HEK293 (cell line): ENCODE measurements at regions not wholly inside any gene's neighbourhood (a gene's known extent, or its start where the extent isn't known, plus 50 kb on each side); places are given as distances from the start of the nearest gene placed in this dataset.
"Not testable (repeated sequence)": the region's sequence is repeated elsewhere in the genome, so short reads cannot be mapped to it uniquely, and the experiment has no call there.

Experiments
- CTCF ChIA-PET: fragments of 350-600 bp; formaldehyde crosslinking; extraction: SDS; loops from one replicate; lab custom pipeline; 2021; ENCODE audit warnings: antibody characterized with exemption; lab: Yijun Ruan, JAX
- POLR2A ChIA-PET: fragments of 300-600 bp; formaldehyde crosslinking; extraction: SDS; loops from one replicate; lab custom pipeline; 2020; ENCODE audit warnings: antibody characterized with exemption, inconsistent platforms; lab: Yijun Ruan, JAX
- H3K27ac ChIP-seq: fragments of 200-500 bp; sonication (Bioruptor generic); 2 replicates; pipeline ENCODE4 v1.5.1; 2014; ENCODE audit warnings: low read depth, low read length, control low read depth, inconsistent platforms; ENCODE audit errors: extremely low read depth
- H3K36me3 ChIP-seq, 2 experiments: fragments of 200-500 bp in 1 of 2; sonication (Bioruptor generic) in 1 of 2; 1 replicate in 1 of 2; 2 replicates in 1 of 2; pipeline ENCODE4 v1.5.1; 2014 to 2017; ENCODE audit warnings: inconsistent platforms in 2 of 2, low read length in 2 of 2; ENCODE audit not compliant: control insufficient read depth in 2 of 2, insufficient read depth in 1 of 2
- H3K4me1 ChIP-seq: fragments of 200-500 bp; sonication (Bioruptor generic); 2 replicates; pipeline ENCODE4 v1.5.1; 2014; ENCODE audit warnings: mild to moderate bottlenecking, low read length, inconsistent platforms; ENCODE audit not compliant: control insufficient read depth, insufficient read depth
- H3K4me3 ChIP-seq: 2 replicates; pipeline ENCODE4 v1.5.1; 2011; ENCODE audit warnings: low read depth, mild to moderate bottlenecking, control low read depth, low read length, moderate library complexity
- H3K9me3 ChIP-seq: fragments of 200-500 bp; sonication (Bioruptor generic); 2 replicates; pipeline ENCODE4 v1.5.1; 2014; ENCODE audit warnings: low read depth, low read length, inconsistent platforms; ENCODE audit not compliant: control insufficient read depth, insufficient read depth
- IKZF3 ChIP-seq: fragments of 450-650 bp; IDR thresholded peaks from 2 replicates; pipeline ENCODE4 v1.5.0; 2018; ENCODE audit warnings: missing biosample characterization, mild to moderate bottlenecking, missing genetic modification characterization, moderate library complexity
- YY2 ChIP-seq: fragments of 450-650 bp; formaldehyde crosslinking; IDR thresholded peaks from 2 replicates; pipeline ENCODE4 v1.5.1; 2016; ENCODE audit warnings: missing biosample characterization, missing genetic modification characterization
- ZFP37 ChIP-seq: fragments of 450-650 bp; formaldehyde crosslinking; IDR thresholded peaks from 2 replicates; pipeline ENCODE4 v1.5.1; 2016; ENCODE audit warnings: missing biosample characterization, missing genetic modification characterization
- ZNF146 ChIP-seq: fragments of 450-650 bp; formaldehyde crosslinking; IDR thresholded peaks from 2 replicates; pipeline ENCODE4 v1.5.1; 2016; ENCODE audit warnings: missing biosample characterization, missing genetic modification characterization
- ZNF19 ChIP-seq: fragments of 450-650 bp; formaldehyde crosslinking; IDR thresholded peaks from 2 replicates; pipeline ENCODE4; 2016; ENCODE audit warnings: missing biosample characterization, missing genetic modification characterization, low read depth
- ZNF2 ChIP-seq: fragments of 450-650 bp; formaldehyde crosslinking; IDR thresholded peaks from 2 replicates; pipeline ENCODE4 v1.5.1; 2016; ENCODE audit warnings: missing biosample characterization, missing genetic modification characterization
- ZNF214 ChIP-seq: fragments of 450-650 bp; formaldehyde crosslinking; IDR thresholded peaks from 2 replicates; pipeline ENCODE4 v1.5.1; 2017; ENCODE audit warnings: missing biosample characterization, mild to moderate bottlenecking, missing genetic modification characterization, borderline replicate concordance
- ZNF23 ChIP-seq: fragments of 450-650 bp; formaldehyde crosslinking; IDR thresholded peaks from 2 replicates; pipeline ENCODE4 v1.5.1; 2016; ENCODE audit warnings: missing biosample characterization, missing genetic modification characterization, borderline replicate concordance
- ZNF248 ChIP-seq: fragments of 450-650 bp; formaldehyde crosslinking; IDR thresholded peaks from 2 replicates; pipeline ENCODE4 v1.5.1; 2017; ENCODE audit warnings: missing biosample characterization, missing genetic modification characterization
- ZNF266 ChIP-seq: fragments of 450-650 bp; formaldehyde crosslinking; IDR thresholded peaks from 2 replicates; pipeline ENCODE4 v1.5.1; 2016; ENCODE audit warnings: missing biosample characterization, missing genetic modification characterization, low read depth
- ZNF292 ChIP-seq: fragments of 450-650 bp; formaldehyde crosslinking; IDR thresholded peaks from 2 replicates; pipeline ENCODE4 v1.5.1; 2016; ENCODE audit warnings: low read depth, missing biosample characterization, missing genetic modification characterization, borderline replicate concordance
- ZNF354C ChIP-seq: fragments of 450-650 bp; formaldehyde crosslinking; IDR thresholded peaks from 2 replicates; pipeline ENCODE4 v1.5.1; 2016; ENCODE audit warnings: missing biosample characterization, missing genetic modification characterization, low read depth, borderline replicate concordance
- ZNF391 ChIP-seq: fragments of 450-650 bp; formaldehyde crosslinking; IDR thresholded peaks from 2 replicates; pipeline ENCODE4 v1.5.1; 2016; ENCODE audit warnings: low read depth, missing biosample characterization, missing genetic modification characterization, borderline replicate concordance
- ZNF555 ChIP-seq: fragments of 450-650 bp; formaldehyde crosslinking; conservative IDR thresholded peaks from 2 replicates; pipeline ENCODE4 v1.5.1; 2017; ENCODE audit warnings: missing biosample characterization, mild to moderate bottlenecking, missing genetic modification characterization, inconsistent platforms
- ZNF558 ChIP-seq: fragments of 450-650 bp; formaldehyde crosslinking; IDR thresholded peaks from 2 replicates; pipeline ENCODE4 v1.5.1; 2016; ENCODE audit warnings: missing biosample characterization, missing genetic modification characterization
- ZNF571 ChIP-seq: fragments of 450-650 bp; formaldehyde crosslinking; IDR thresholded peaks from 2 replicates; pipeline ENCODE4 v1.5.0; 2017; ENCODE audit warnings: missing biosample characterization, missing genetic modification characterization
- ZNF701 ChIP-seq: fragments of 450-650 bp; formaldehyde crosslinking; IDR thresholded peaks from 2 replicates; pipeline ENCODE4 v1.5.1; 2016; ENCODE audit warnings: missing biosample characterization, missing genetic modification characterization
- ZNF707 ChIP-seq: fragments of 450-650 bp; formaldehyde crosslinking; IDR thresholded peaks from 2 replicates; pipeline ENCODE4 v1.5.1; 2016; ENCODE audit warnings: missing biosample characterization, missing genetic modification characterization
- ZNF785 ChIP-seq: fragments of 450-650 bp; formaldehyde crosslinking; IDR thresholded peaks from 2 replicates; pipeline ENCODE4 v1.5.1; 2016; ENCODE audit warnings: missing biosample characterization, missing genetic modification characterization
- TF ChIP-seq, protein P1 (sequence below): fragments of 450-650 bp; formaldehyde crosslinking; optimal IDR thresholded peaks from 2 replicates; pipeline ENCODE3; 2016; ENCODE audit warnings: missing biosample characterization, mild to moderate bottlenecking, missing genetic modification characterization

DNA sequence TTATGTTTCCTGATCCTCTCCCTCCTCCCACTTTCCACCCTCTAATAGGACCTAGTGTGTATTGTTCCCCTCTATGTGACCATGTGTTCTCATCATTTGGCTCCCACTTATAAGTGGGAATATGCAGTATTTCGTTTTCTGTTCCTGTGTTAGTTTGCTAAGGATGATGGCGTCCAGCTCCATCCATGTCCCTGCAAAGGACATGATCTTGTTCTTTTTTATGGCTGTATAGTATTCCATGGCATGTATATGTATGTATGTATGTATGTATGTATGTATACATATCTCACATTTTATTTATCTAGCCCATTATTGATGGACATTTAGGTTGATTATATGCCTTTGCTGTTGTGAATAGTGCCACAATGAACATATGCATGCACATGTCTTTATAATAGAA is 188.7 kb downstream of the RFPL4B start:
- no peak overlapping the region for H3K4me3 ChIP-seq
- POLR2A ChIA-PET, result no interaction called here
- H3K9me3 ChIP-seq, result no peaks in the 10 kb centered on the region
- peak; percentile 92 for TF ChIP-seq ZNF146 (tag by site-specific recombination)
- no peak for TF ChIP-seq ZNF701 (tag by site-specific recombination)
- TF ChIP-seq, all 188 proteins: peak for 1
- Histone ChIP-seq H3K36me3 (no peaks in the 10 kb centered on the region), H3K27ac (no peak overlapping the region), H3K4me1 (no peaks in the 10 kb centered on the region)
- CTCF ChIA-PET, result interaction anchor here (0.7 kb wide), 1 partner anchor 150 kb away, joined by 3 read pairs; no protein-coding TSS in a partner anchor

DNA sequence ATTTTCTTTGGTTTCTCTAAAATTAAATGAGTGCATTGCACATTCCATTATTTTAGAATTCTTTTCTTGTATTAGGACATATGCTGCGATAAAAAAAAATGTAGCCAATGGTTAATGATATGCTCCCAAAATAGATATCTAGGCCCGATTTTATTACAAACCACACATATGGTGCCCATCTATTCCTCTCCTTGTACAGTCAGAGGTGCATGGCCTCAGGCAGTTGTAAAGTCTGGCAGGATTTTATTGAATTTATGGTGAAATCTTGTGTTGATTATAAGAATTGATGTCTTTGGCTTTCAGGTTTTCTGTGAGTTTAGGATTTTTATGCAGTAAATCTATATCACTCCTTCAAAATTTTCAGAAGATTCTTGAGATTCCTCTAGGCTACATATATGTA is 192.2 kb downstream of the RFPL4B start:
- H3K36me3 ChIP-seq, result no peaks in the 10 kb centered on the region
- ChIA-PET POLR2A (interaction anchor here (0.6 kb wide), 1 partner anchor 12 kb away, joined by 3 read pairs; no protein-coding TSS in a partner anchor), CTCF (no interaction called here)
- no peaks in the 10 kb centered on the region for H3K4me1 ChIP-seq
- H3K27ac ChIP-seq, result no peak overlapping the region
- H3K9me3 ChIP-seq, result no peaks in the 10 kb centered on the region
- H3K4me3 ChIP-seq, result no peak overlapping the region
- TF ChIP-seq ZNF391 (tag by site-specific recombination) (no peak), ZNF354C (tag by site-specific recombination) (no peak), ZNF266 (tag by site-specific recombination) (no peak), ZNF23 (tag by site-specific recombination) (no peak), ZNF214 (tag by site-specific recombination) (no peak), ZNF707 (tag by site-specific recombination) (no peak), YY2 (tag by site-specific recombination) (no peak), ZNF571 (tag by site-specific recombination) (no peak), ZNF19 (tag by site-specific recombination) (no peak), ZNF558 (tag by site-specific recombination) (no peak), ZFP37 (tag by site-specific recombination) (no peak), ZNF2 (tag by site-specific recombination) (no peak), ZNF248 (tag by site-specific recombination) (no peak), ZNF292 (tag by site-specific recombination) (no peak), ZNF555 (tag by site-specific recombination) (no peak), ZNF785 (tag by site-specific recombination) (no peak), IKZF3 (tag by site-specific recombination) (no peak)
- TF ChIP-seq, protein P1, sequence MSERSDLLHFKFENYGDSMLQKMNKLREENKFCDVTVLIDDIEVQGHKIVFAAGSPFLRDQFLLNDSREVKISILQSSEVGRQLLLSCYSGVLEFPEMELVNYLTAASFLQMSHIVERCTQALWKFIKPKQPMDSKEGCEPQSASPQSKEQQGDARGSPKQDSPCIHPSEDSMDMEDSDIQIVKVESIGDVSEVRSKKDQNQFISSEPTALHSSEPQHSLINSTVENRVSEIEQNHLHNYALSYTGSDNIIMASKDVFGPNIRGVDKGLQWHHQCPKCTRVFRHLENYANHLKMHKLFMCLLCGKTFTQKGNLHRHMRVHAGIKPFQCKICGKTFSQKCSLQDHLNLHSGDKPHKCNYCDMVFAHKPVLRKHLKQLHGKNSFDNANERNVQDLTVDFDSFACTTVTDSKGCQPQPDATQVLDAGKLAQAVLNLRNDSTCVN (tag by site-specific recombination), result no peak

DNA sequence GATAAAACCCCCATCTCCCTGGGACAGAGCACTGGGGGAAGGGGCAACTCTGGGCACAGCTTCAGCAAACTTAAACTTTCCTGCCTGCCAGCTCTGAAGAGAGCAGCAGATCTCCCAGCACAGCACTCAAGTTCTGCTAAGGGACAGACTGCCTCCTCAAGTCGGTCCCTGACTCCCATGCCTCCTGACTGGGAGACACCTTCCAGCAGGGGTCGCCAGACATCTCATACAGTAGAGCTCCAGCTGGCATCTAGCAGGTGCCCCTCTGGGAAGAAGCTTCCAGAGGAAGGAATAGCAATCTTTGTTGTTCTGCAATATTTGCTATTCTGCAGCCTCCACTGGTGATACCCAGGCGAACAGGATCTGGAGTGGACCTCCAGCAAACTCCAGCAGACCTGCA is 194.7 kb downstream of the RFPL4B start:
- H3K9me3 ChIP-seq, H3K4me1 ChIP-seq, H3K36me3 ChIP-seq, H3K4me3 ChIP-seq, POLR2A ChIA-PET, H3K27ac ChIP-seq: not testable (repeated sequence)
- CTCF ChIA-PET, result interaction anchor here (1.4 kb wide), 1 partner anchor 10 kb away, joined by 5 read pairs; no protein-coding TSS in a partner anchor

DNA sequence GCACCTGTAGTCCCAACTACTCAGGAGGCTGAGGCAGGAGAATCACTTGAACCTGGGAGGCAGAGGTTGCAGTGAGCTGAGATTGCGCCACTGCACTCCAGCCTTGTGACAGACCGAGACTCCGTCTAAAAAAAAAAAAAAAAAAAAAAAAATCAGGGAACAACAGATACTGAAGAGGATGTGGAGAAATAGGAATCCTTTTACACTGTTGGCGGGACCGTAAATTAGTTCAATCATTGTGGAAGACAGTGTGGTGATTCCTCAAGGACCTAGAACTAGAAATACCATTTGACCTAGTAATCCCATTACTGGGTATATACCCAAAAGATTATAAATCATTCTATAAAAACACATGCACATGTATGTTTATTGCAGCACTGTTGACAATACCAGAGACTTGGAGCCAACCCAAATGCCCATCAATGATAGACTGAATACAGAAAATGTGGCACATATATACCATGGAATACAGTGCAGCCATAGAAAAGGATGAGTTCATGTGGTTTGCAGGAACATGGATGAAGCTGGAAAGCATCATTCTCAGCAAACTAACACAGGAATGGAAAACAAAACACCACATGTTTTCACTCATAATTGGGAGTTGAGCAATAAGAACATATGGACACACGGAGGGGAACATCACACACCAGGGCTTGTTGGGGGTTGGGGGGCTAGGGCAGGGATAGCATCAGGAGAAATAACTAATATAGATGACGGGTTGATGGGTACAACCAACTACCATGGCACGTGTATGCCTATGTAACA is 200.4 kb downstream of the RFPL4B start:
- CTCF ChIA-PET, POLR2A ChIA-PET, H3K27ac ChIP-seq, H3K9me3 ChIP-seq, H3K4me3 ChIP-seq, H3K4me1 ChIP-seq, H3K36me3 ChIP-seq: not testable (repeated sequence)
